ENCODE measurements at regions not wholly inside any gene's neighbourhood (a gene's known extent, or its start where the extent isn't known, plus 50 kb on each side); places are given as distances from the start of the nearest gene placed in this dataset.
"Not testable (repeated sequence)": the region's sequence is repeated elsewhere in the genome, so short reads cannot be mapped to it uniquely, and the experiment has no call there.

GRCh38 chrX:65971151-65971550 is 68.7 kb downstream of the VSIG4 start:
- FAIRE-seq = no peak

- FAIRE-seq = not testable (repeated sequence)
These were observed 72.7 kb downstream of the VSIG4 start for GRCh38 chrX:65967159-65967558.

GRCh38 chrX:65961714-65962113 is 78.2 kb downstream of the VSIG4 start:
- FAIRE-seq = no peak

- no peak for FAIRE-seq
These were observed 91.8 kb downstream of the VSIG4 start for GRCh38 chrX:65948103-65948502.

- FAIRE-seq = peak; percentile 79
These were observed 98.1 kb downstream of the VSIG4 start for GRCh38 chrX:65941775-65942174.

GRCh38 chrX:65933085-65933589 is 106.7 kb downstream of the VSIG4 start:
- no peak for FAIRE-seq

GRCh38 chrX:65932173-65933084 is 107.5 kb downstream of the VSIG4 start:
- FAIRE-seq = peak; percentile 92

- FAIRE-seq = no peak
These were observed 111.4 kb downstream of the VSIG4 start for GRCh38 chrX:65928522-65928921.

- FAIRE-seq = not testable (repeated sequence)
These were observed 112.5 kb downstream of the VSIG4 start for GRCh38 chrX:65927386-65927785.

GRCh38 chrX:65926095-65927019 is 113.5 kb downstream of the VSIG4 start:
- no peak for FAIRE-seq

GRCh38 chrX:65925592-65925991 is 114.3 kb downstream of the VSIG4 start:
- no peak for FAIRE-seq

- no peak for FAIRE-seq
These were observed 114.9 kb downstream of the VSIG4 start for GRCh38 chrX:65925005-65925404.

GRCh38 chrX:65921363-65921762 is 118.5 kb downstream of the VSIG4 start:
- FAIRE-seq = peak; percentile 10

GRCh38 chrX:65920620-65921019 is 119.3 kb downstream of the VSIG4 start:
- no peak for FAIRE-seq

GRCh38 chrX:65910899-65911298 is 129.0 kb downstream of the VSIG4 start:
- no peak for FAIRE-seq

- no peak for FAIRE-seq
These were observed 136.1 kb downstream of the VSIG4 start for GRCh38 chrX:65903750-65904149.

- FAIRE-seq = no peak
These were observed 137.9 kb downstream of the VSIG4 start for GRCh38 chrX:65902011-65902410.

- no peak for FAIRE-seq
These were observed 138.7 kb downstream of the VSIG4 start for GRCh38 chrX:65900850-65901844.

- FAIRE-seq = no peak
These were observed 145.7 kb downstream of the VSIG4 start for GRCh38 chrX:65894133-65894532.

- not testable (repeated sequence) for FAIRE-seq
These were observed 148.1 kb downstream of the VSIG4 start for GRCh38 chrX:65891817-65892216.

GRCh38 chrX:65888150-65888549 is 151.7 kb downstream of the VSIG4 start:
- FAIRE-seq = not testable (repeated sequence)

GRCh38 chrX:65883556-65883955 is 156.3 kb downstream of the VSIG4 start:
- FAIRE-seq = no peak
